Vagina (tissue), 2 donors: ENCODE measurements at regions not wholly inside any gene's neighbourhood (a gene's known extent, or its start where the extent isn't known, plus 50 kb on each side); places are given as distances from the start of the nearest gene placed in this dataset.

Source experiments
- DNase-seq, 2 donors: peaks; one replicate each; pipeline ENCODE4 v3.0.0-alpha.2; 2017; ENCODE audit errors: extremely low spot score in 2 of 2
- H3K27ac ChIP-seq: fragments of 200-600 bp; sonication (generic); one replicate; pipeline ENCODE4 v1.5.1; 2019
- H3K27me3 ChIP-seq: fragments of 200-600 bp; sonication (generic); one replicate; pipeline ENCODE4 v1.5.1; 2019
- H3K36me3 ChIP-seq, 2 donors: fragments of 200-600 bp; sonication (generic); one replicate each; pipeline ENCODE4 v1.5.1; 2017 to 2019
- H3K4me1 ChIP-seq: fragments of 200-600 bp; sonication (generic); one replicate; pipeline ENCODE4 v1.5.1; 2019
- H3K4me3 ChIP-seq, 2 donors: fragments of 200-600 bp; sonication (generic); 1 replicate in 1 of 2; 2 replicates in 1 of 2; pipeline ENCODE4 v1.5.1; 2016 to 2019
- H3K9me3 ChIP-seq: fragments of 200-600 bp; sonication (generic); one replicate; pipeline ENCODE4 v1.5.1; 2019
- CTCF ChIP-seq, 3 experiments: fragments of 450-650 bp in 2 of 3; fragments of 200-600 bp in 1 of 3; sonication (generic) in 1 of 3; IDR thresholded peaks; one replicate each; pipeline ENCODE4 v1.5.1; 2017 to 2019; ENCODE audit warnings: antibody characterized with exemption in 3 of 3, mild to moderate bottlenecking in 2 of 3, moderate library complexity in 2 of 3
- POLR2A ChIP-seq, 2 donors: fragments of 450-650 bp; IDR thresholded peaks; one replicate each; pipeline ENCODE4 v1.6.1; 2017; ENCODE audit warnings: antibody characterized with exemption in 2 of 2, mild to moderate bottlenecking in 2 of 2, moderate library complexity in 2 of 2
- POLR2AphosphoS5 ChIP-seq, 2 donors: sonication (generic); formaldehyde crosslinking; IDR thresholded peaks; one replicate each; pipeline ENCODE4 v1.9.0; 2017; ENCODE audit warnings: antibody characterized with exemption in 2 of 2, mild to moderate bottlenecking in 2 of 2, low read depth in 1 of 2; ENCODE audit not compliant: insufficient read depth in 1 of 2
- intact Hi-C: fragments of 100-400 bp; cut with DNase I; formaldehyde crosslinking; loops from one replicate; pipeline ENCODE4 v1.15.1; 2023

GRCh38 chr3:188058569-188059184 lies 95.3 kb upstream of the LPP start:
- Histone ChIP-seq H3K27me3 (no peaks in the 10 kb centered on the region), H3K4me1 (no peaks in the 10 kb centered on the region), H3K4me3 (no peak overlapping the region), H3K9me3 (no peaks in the 10 kb centered on the region), H3K27ac (no peak overlapping the region), H3K36me3 (no peaks in the 10 kb centered on the region)
- intact Hi-C loops = loop anchor here (10.0 kb wide), 2 partner anchors 206 to 896 kb away; no protein-coding TSS in a partner anchor
- TF ChIP-seq CTCF (IDR thresholded peaks at IDR 0.05) (no peak), POLR2AphosphoS5 (IDR thresholded peaks at IDR 0.05; ENCODE audit: insufficient read depth in 1 of 2, low read depth in 1 of 2) (no peak), POLR2A (IDR thresholded peaks at IDR 0.05) (no peak)
- no peak for DNase-seq

- intact Hi-C loops = loop anchor here (10.0 kb wide), 2 partner anchors 205 to 895 kb away; no protein-coding TSS in a partner anchor
These were observed 94.6 kb upstream of the LPP start for GRCh38 chr3:188059351-188059750.

DNA sequence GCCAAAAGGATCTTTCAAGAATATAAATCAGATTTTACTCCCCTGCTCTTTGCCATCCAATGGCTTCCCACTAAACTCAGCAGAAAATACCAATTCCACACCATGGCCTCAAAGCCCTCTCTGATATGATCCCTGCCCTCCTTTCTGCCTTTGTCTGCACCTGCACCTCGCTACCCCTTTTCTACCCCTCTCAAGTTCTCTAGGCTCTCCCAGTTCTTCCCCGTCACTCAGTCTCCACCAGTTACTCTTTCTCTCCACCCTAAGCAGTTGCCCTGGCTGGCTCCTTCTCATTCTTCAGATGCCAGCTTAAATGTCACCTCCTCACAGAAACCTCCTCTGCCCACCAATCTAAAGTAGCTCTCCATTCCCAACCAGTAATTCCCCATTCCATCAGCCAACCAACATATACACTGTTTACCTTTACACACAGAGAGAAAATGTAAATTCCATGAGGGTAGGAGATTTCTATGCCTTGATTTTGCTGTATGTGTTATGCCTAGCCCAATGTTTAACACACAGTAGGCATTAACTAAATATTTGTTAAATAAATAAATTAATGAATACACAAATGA lies 93.6 kb upstream of the LPP start:
- no peak for DNase-seq
- TF ChIP-seq POLR2A (IDR thresholded peaks at IDR 0.05) = no peak
- TF ChIP-seq POLR2AphosphoS5 (IDR thresholded peaks at IDR 0.05; ENCODE audit: insufficient read depth in 1 of 2, low read depth in 1 of 2) = no peak
- TF ChIP-seq CTCF (IDR thresholded peaks at IDR 0.05) = no peak
- Histone ChIP-seq H3K9me3 (no peaks in the 10 kb centered on the region), H3K36me3 (no peaks in the 10 kb centered on the region), H3K4me3 (no peak overlapping the region), H3K27me3 (no peaks in the 10 kb centered on the region), H3K4me1 (no peaks in the 10 kb centered on the region), H3K27ac (no peak overlapping the region)
- intact Hi-C loops = no loop called here

More at GRCh38 chr3:188059351-188059750, 94.6 kb upstream of the LPP start:
- H3K36me3 ChIP-seq = no peaks in the 10 kb centered on the region
- no peak overlapping the region for H3K27ac ChIP-seq
- H3K9me3 ChIP-seq = no peaks in the 10 kb centered on the region
- TF ChIP-seq POLR2A (IDR thresholded peaks at IDR 0.05) (no peak), POLR2AphosphoS5 (IDR thresholded peaks at IDR 0.05; ENCODE audit: insufficient read depth in 1 of 2, low read depth in 1 of 2) (no peak), CTCF (IDR thresholded peaks at IDR 0.05) (no peak)
- H3K4me1 ChIP-seq = no peaks in the 10 kb centered on the region
- H3K27me3 ChIP-seq = no peaks in the 10 kb centered on the region
- DNase-seq = no peak
- no peak overlapping the region for H3K4me3 ChIP-seq

DNA sequence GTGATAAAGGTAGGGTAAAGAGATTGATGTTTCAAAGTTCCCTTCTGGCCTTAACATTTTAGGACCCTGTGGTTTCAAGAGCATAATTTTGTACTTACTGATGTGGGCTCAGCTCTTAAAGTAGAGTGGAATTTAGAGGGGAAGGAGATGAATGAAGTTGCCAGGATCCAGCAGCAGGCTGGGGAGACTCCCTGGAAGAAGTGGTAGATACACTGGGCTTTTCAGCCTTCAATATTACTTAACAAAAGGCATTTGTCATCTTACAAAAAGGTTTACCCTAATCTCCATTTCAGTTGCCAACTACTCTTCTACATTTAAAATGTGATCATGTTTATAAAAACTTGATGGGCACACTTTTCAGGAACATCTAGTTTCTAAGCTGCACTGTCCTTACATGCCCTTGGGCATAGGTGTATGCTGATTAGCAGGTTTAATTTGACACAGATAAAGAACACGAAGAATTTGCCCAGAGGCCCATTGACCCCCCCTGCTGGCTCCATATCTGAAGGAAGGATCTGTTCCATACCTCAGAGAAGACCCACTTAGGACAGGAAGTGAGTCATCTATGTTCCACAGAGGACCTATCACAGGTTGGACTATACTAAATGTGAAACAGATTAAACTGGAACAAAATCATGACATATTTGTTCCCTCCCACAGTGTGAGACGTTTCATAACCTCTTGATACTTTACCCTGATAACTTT lies 93.0 kb upstream of the LPP start:
- DNase-seq = no peak
- no peak overlapping the region for H3K27ac ChIP-seq
- H3K27me3 ChIP-seq = no peaks in the 10 kb centered on the region
- no peaks in the 10 kb centered on the region for H3K36me3 ChIP-seq
- H3K4me3 ChIP-seq = no peak overlapping the region
- intact Hi-C loops = no loop called here
- no peaks in the 10 kb centered on the region for H3K9me3 ChIP-seq
- H3K4me1 ChIP-seq = no peaks in the 10 kb centered on the region
- no peak for TF ChIP-seq POLR2A (IDR thresholded peaks at IDR 0.05)
- TF ChIP-seq POLR2AphosphoS5 (IDR thresholded peaks at IDR 0.05; ENCODE audit: insufficient read depth in 1 of 2, low read depth in 1 of 2) = peak in 1 of 2 donors; percentile 73
- no peak for TF ChIP-seq CTCF (IDR thresholded peaks at IDR 0.05)

- DNase-seq = no peak
- no peak overlapping the region for H3K27ac ChIP-seq
- TF ChIP-seq POLR2AphosphoS5 (IDR thresholded peaks at IDR 0.05; ENCODE audit: insufficient read depth in 1 of 2, low read depth in 1 of 2) (no peak), CTCF (IDR thresholded peaks at IDR 0.05) (no peak), POLR2A (IDR thresholded peaks at IDR 0.05) (no peak)
- intact Hi-C loops = no loop called here
- H3K4me1 ChIP-seq = no peaks in the 10 kb centered on the region
- H3K36me3 ChIP-seq = no peaks in the 10 kb centered on the region
- no peaks in the 10 kb centered on the region for H3K9me3 ChIP-seq
- no peaks in the 10 kb centered on the region for H3K27me3 ChIP-seq
- no peak overlapping the region for H3K4me3 ChIP-seq
These were observed 91.7 kb upstream of the LPP start for GRCh38 chr3:188062216-188062615.
